GM12874 (cell line): ENCODE measurements at regions not wholly inside any gene's neighbourhood (a gene's known extent, or its start where the extent isn't known, plus 50 kb on each side); places are given as distances from the start of the nearest gene placed in this dataset.

Experiments
- TF ChIP-seq, protein P1 (sequence below): IDR thresholded peaks from 2 replicates; pipeline ENCODE4 v1.5.1; 2011; ENCODE audit warnings: low read depth, mild to moderate bottlenecking, control low read depth, low read length, moderate library complexity; ENCODE audit not compliant: insufficient read depth

DNA sequence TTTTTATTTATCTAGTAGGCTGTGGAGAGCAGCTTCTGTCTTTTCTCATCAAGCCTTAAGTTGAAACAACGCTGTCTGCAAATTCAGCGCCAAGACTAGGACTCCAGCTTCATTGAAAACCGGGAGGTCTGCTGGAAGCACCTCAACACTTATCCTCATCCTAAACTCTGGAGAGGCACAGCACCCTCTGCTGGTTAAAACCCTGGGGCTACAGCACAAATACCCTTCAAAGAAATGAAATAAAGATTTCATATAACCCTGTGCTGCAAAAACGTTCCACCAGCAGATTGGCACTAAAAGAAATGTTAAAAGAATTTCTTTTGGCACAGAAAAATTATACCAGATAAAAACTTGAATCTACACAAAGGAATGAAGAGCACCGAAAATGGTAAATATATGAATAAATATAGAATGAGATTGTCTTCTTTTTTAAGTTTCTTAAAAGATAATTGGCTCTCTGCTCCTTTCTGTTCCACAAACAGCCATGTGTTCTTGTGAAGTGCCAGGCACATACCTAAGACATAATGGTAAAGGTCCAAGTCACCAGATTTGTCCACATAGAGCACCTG lies 227.7 kb upstream of the SAMSN1 start:
- TF ChIP-seq, protein P1, sequence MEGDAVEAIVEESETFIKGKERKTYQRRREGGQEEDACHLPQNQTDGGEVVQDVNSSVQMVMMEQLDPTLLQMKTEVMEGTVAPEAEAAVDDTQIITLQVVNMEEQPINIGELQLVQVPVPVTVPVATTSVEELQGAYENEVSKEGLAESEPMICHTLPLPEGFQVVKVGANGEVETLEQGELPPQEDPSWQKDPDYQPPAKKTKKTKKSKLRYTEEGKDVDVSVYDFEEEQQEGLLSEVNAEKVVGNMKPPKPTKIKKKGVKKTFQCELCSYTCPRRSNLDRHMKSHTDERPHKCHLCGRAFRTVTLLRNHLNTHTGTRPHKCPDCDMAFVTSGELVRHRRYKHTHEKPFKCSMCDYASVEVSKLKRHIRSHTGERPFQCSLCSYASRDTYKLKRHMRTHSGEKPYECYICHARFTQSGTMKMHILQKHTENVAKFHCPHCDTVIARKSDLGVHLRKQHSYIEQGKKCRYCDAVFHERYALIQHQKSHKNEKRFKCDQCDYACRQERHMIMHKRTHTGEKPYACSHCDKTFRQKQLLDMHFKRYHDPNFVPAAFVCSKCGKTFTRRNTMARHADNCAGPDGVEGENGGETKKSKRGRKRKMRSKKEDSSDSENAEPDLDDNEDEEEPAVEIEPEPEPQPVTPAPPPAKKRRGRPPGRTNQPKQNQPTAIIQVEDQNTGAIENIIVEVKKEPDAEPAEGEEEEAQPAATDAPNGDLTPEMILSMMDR, result peak; percentile 59

DNA sequence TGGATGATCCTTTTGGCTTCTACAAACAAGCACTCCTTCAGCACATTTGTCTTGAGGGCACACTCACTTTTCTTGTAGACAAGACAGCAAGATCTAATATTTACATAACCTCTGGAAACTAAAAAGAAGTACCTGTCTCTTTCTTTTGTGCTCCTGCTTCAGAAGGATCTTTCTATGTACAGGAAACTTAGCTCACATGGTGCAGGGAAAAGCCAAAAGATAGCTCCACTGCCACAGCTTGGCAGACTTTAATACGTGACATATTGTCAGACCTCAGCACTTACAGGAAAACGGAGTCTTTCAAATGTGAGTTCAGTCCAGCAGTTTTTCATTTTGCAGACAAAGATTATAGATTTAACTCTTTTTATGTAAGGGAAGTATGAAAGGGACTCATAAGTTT lies 225.5 kb upstream of the SAMSN1 start:
- TF ChIP-seq, protein P1, result no peak

DNA sequence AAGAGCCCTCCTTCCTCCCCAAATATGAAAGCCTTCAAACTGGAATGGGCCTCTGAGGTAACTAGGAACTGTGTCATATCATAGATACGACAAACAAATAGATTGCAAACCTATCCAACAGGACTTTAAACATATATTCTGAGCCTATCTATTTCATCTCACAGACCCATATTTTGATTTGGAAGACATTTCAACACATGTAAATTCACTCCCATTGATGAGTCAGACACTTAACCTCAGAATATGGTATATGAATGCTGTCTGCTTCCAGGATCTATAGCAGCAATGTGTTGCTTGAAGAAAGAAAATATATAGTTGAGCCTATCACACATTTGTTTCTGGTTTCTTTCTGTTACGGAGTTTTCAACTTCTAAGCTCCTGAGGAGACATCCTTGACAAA lies 221.9 kb upstream of the SAMSN1 start:
- TF ChIP-seq, protein P1, result no peak

DNA sequence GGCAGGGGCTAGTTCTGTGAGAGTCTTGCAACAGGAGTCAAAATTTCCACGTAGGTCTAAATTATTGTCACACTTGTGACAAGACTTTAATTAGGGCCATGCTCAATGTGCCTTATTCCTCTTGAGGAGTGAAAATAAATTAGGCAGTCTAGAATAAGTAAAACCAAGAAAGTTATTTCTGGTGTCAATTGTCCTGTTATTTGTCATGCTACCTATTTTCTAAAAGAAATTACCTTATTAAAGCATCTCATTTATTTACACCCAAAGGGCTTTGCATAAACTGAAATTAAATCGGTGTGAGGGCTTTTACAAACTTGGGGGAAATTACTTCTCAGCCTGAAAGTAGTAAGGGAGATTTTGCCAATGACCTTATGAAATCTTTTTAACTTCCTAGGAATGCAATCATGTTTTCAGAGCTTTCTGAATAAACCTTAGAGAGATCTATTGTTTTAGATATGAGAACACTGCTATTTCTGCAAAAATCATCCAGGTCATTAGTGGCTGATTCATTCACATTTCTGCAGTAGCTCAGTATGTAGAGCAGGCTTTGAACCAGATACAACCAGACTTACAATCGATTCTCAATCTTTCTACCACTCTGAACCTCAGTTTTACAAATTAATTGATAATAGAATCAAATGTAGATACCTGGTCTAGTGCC lies 221.2 kb upstream of the SAMSN1 start:
- TF ChIP-seq, protein P1, result no peak

DNA sequence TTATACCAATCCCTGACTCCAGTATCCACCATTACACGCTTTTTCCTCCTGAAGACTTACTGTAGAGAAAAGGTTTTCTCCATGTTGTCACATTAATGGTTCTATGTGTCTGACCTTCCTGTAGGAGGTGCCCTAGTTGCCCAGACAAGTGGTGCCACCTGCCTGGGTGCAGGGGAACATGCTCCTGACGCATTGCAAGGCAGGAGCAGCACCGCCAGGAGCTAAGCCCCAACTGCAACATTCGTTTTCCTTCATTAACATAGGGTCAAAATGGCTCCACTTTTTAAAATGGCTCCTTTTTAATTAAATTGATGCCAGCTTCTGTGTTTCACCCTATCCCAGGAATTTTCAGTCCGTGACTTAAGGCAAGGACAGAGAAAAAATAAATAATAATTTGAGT lies 220.1 kb upstream of the SAMSN1 start:
- TF ChIP-seq, protein P1, result no peak

DNA sequence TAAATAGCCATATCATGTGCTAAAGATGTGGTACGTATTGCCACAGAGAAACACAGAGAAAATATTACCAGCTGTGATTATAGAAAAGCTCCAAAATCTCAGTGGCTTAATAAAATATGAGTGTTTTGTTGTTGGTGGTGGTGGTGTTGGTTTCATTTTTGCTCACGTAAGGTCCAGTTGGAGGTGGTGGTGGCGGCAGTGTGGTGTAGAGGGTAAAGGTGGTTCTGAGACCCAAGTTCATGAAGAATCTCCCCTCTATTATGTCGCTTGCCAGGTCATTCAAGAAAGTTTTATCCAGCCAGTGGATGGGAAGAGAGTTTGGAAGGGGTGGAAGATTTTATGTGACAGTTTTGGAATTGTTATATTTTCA lies 217.6 kb upstream of the SAMSN1 start:
- TF ChIP-seq, protein P1, result no peak

DNA sequence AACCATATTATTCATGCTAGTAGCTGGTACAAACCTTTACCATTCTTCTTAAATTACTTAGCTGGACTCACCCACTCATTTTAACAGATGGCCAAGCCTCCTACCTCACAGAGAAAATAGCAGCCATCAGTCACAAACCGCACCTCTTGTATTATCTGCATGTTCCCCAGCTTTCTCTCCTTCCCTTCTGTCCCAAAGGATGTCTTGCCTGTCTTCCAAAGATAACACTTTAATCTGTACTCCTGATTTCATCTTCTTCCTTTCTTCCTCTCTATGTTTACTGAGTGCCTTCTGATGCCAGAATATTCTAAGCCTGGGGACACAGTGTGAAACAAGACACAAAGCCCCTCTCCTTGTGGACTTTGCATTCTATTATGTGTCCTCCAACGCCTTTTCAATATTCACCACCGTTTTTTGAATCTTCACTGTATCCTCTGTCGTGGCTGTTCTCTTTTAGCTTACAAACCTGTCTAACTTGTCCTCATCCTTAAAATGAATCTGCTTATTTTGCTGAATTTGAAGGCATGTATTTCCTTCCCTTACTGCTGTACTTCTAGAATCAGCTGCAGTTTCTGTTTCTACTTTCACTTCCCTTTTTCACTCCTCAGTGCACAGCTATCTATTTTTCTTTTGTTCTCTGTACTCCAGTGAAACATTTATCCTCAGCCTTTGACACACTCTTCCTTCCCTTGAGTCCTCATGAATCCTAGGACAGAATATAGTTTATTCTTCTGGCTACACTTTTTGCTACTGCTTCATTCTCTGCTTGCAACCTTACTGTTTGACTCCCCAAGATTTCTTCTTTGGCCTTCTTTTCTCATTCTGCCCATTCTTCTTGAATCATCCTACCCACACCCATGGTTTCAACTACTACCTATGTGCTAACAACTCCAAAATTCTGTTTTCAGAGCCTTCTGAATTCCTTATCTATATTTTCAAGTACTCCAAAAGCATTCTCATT lies 216.9 kb upstream of the SAMSN1 start:
- TF ChIP-seq, protein P1, result no peak
